ENCODE measurements at regions not wholly inside any gene's neighbourhood (a gene's known extent, or its start where the extent isn't known, plus 50 kb on each side); places are given as distances from the start of the nearest gene placed in this dataset.

DNA sequence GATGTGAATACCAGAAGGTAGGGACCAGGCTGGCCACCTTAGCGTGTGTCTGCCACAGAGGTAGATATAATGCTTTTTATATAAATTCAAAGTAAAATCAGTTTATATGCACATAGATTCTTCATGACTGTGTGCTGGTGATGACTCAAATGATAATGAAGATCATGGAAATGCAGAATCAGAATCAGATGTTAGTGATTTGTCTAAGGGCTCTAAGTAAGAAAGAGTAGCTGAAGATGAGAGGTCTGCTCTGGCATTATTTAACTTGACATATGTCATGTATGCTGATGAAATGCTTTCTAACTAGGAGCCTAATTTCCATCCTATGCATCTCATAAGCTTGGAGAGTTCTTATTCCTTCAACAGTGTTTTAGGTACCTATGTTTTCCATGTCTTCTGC, 50.3 kb upstream of the DPH6 start:
- DNase-seq = no peak

DNA sequence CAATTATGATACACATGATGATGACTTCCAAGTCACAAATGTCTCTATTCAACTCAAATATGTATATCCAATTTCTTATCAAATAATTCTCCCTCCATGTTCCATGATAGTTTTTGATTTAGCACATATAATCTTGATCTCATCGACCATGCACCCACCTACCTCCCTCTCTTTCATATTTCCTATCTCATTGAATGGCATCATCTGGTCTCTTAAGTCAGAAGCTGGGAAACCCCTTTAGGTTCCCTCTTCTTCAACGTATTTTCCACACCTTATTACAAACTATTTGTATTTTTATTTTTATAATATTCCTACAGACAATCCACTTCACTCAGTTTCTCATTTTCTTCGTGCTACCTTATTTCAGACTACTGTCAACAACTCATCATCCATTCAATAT, 56.9 kb upstream of the DPH6 start:
- no peak for DNase-seq

DNA sequence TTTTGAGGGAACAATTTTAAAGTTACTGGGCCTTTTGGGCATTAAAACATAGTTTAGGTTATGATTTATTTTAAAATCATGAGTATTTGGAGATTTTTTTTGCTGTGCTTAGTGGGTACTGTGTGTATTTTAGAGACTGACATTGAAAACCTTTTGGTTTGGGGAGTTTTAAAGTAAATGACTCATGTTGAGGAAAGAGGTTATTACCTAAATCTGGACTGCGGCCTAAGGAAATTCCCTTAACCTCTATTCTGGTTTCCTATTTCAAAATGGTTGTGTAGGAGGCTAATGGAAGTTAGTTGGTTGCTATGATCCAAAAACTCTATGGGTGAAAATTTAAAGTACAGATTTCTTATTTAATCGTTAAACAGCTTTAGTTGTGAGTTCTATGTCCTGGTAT, 57.3 kb upstream of the DPH6 start:
- DNase-seq = no peak

DNA sequence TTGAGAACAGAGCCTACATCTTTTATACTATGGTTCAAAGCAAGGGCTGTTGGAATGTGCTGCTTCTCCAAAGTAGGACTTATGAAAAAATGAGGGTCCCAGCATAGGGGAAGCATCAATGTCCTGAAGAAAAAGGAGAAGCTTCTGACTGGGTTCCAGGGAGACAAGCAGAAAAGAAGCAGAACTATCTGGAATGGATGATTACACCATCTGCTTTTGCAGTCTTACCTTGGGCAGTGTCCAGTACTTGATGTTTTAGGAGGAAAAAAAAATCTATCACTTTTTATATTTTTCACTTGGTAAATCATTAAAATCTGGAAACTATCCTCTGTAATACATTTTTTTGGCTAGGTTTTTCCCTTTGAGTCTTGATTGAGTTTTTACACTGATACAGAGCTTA, 57.9 kb upstream of the DPH6 start:
- no peak for DNase-seq

DNA sequence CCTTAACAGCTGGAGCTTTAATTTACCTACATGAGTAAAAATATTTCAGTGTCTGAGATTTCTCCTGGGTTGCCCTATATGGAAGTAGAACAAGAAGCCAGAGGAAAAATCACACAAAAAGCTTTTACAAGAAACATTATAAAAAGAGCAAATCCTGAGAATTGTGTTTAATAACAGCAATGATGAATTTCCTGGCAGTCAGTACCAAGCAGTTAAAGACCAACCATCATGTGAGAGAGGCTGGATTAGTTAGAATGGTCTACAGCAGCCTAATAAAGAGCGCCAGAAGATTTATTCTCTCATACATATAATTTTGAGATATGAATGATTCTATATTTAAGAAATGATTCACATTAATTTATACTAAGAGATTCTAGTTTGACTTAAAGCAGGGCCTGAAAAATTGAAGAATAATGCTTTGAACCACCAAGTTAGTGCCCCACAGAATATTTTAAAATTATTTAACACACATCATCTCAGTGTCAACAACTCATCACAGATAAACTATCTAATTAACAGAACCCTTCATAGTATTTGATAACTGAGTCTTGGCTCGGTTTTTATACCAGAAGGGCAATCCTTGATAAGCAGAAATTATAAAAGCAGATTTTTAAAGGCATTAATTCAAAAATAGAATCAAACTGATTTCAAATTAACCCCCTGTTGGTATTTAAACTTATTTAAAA, 59.9 kb upstream of the DPH6 start:
- no peak for DNase-seq

DNA sequence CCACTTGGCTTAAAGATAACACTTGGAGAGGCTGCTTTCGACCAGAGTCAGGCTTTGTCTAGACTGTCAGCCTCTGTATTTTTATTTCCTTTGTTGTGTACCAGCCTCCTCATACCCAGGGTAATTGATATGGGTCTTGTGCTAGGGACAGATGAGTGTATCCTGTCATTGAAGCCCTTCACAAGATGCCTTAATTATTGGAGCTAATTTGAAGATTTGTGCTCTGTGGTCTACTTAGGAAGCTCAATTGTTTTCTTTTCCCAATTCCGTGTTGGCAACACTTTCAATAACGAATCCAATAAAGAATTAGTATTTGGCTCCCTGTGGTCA, 60.5 kb upstream of the DPH6 start:
- DNase-seq = no peak

DNA sequence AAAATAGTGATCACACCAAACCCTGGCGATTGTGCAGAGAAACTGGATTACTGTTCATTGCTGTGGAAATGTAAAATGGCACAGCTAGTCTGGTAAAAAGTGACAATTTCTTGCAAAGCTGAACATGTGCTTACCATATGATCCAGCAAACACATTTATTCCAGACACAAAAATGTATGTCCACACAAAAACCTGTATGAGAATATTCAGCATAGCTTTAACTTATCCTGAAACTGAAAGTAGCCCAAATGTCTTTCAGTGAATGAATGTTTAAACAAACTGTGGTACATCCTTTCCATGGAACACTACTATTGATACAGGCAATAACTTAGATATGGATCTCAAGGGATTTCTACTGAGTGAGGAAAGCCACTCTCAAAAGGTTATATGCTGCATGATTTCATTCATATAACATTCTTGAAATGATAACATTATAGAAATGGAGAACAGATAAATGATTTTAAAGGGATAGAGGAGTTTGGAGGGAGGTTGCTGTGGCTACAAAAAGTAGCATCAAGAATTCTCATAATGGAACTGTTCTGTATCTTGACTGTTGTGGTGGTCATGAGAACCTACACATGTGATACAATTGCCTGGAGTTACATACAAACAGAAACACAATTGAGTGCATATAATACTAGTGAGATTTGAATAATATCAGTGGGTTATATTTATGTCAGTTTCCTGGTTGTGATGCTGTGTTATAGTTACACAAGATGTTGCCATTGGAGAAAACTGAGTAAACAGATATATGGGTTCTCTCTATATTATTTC, 70.7 kb upstream of the DPH6 start:
- no peak for DNase-seq

DNA sequence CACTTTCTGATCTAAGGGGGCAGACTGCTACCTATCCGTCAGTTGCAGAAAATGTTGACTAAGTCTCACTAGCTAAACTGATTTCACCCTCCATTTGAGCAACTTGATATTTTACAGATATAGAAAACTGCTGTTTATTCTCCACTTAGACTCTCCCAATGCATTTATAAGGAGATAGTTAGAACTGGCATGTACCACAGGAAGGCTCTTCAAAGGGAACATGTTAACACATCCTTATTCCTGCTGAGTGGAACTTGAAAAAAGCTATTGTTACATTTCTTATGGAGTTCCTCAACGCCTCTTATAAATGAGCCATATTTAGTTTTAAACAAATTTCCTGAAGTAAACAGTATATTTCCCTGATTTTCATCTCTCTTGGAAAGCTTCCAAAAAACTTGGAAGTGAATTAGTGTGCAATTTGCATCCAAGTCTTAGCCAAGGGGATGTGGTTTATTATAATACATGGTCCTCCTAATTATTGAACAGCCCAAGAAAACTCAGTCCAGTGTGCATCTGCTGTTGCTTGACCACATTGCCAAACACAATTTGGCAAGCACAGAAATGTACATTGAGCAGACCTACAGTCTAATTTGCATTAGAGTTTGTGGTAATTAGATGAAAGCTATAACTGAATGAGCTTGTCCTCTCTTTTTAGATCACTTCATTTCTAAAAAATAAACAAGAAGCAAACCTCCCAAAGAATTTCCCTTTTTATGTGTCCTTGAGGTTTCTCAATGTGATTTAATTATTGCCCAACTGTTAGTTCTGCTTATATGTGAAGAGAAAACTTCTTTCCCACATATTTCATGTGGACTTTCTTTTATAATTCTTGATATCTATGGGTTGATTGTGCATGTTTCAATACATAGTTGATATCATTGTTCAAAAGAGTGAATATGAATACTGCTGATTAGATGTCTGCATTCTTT, 72.6 kb upstream of the DPH6 start:
- no peak for DNase-seq

DNA sequence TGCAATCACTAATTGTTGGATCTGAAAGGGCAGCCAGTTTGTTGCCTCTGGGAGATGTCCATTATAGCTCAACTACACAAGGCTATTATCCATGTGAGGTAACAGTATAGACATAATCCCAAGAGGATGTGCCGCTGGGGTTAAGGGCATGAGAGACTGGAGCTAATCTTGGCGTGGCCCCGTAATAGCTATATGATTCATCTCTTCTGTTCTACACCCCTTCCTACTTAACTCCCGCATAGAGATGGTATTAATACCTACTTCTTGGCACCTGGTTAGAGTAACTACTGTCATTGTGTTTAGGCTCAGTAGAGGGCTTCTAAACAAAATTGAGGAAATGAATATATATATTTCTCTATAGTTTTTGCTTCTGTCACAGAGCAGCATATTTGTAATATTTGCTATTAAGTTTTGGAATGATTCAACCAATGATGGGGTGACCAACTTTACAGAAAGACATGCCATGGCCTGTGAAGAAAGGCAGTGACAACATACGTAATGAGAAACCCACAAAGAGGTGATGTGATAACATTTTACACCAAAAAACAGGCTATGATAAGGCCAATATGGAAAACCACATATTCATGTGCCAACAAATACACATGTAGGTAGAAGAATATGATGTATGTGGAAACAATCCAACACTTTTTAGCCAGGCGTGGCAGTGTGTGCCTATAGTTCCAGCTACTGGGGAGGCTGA, 76.8 kb upstream of the DPH6 start:
- DNase-seq = no peak

DNA sequence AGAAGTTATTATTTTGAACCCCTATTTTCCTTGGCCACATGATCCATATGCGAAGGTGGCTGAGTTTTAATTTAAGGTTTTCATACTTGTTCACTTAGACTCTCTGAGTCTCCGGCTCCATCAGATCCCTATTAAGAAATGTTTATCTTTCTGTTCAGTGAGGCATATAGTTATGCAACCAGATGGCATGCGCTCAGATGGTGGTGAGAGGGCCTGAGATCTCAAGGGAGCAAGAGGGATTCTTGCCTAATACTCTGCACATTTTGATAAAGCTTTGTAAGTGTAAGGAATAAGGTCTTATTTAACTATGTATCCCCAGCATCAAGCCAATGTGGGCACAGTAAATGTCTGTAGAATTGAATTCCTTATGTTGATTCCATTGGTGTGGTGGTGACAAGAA, 78.9 kb upstream of the DPH6 start:
- no peak for DNase-seq

DNA sequence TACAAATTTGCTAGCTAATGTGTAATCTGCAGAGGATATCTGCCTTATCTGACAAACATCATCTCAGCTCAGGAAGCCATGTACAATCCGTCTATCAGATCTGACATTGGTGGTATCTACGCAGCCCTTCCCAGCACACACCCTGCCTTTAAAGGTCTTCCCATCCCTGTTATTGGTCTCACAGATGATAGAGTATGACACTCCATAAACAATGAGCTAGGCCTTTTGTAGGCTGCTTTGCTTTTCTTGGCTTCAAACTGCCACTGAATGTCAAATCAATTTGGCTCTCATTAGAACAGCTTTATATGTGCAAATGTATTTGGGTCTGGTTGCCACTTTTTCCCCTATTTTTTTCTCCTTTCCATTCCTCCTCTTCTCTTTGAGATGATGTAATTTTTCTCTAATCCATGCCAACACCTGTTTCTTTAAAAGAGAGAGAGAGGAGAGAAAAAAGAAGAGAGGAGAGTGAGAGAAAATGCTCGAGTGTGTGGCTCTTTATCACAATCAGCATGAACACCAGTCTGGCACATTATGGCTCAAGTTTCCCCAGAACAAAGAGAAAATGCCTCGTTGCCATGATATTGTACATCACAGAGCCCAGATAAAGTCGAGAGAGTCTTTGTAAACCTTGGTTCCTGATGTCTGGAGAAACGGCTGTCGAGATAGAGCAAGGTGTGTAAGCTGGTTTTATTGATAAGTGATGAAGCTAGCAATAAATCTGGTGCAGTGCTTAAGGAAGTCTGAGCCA, 80.8 kb upstream of the DPH6 start:
- DNase-seq = no peak

DNA sequence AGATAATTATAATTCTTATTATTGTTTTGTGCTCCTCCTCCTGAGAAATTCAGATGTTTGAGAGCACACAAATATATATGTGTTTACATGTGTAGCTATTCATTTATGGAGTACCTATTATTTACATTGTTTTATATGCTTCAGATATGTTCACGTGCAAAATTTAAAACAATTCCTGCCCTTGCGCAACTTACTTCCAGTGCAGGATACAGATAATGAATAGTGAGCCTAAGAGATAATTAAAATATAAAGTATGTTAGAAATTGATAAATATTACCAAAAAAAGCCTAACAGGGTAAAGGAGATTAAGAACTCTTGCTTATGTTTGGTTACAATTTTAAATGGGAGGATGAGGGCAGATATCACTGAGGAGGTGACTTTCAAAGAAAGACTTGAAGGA, 81.7 kb upstream of the DPH6 start:
- no peak for DNase-seq

DNA sequence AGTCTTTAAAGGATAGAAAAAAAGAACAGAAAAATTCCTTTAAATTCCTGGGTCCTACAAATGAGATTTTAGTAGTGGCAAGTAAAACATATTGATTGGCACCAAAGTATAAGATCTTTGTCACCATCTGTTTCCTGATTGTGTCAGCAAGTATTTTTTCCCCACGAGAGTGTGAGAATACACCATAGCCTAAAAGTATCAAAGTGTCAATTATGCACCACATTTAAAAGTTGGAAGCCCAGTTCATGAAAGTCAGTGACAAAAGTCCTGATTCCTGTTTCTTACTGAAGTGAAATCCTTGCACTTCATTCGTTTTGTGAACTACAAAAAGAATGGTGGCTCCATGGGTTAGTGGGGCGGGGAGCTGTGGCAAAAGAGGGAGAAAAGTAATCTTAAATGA, 83.8 kb upstream of the DPH6 start:
- DNase-seq = no peak

DNA sequence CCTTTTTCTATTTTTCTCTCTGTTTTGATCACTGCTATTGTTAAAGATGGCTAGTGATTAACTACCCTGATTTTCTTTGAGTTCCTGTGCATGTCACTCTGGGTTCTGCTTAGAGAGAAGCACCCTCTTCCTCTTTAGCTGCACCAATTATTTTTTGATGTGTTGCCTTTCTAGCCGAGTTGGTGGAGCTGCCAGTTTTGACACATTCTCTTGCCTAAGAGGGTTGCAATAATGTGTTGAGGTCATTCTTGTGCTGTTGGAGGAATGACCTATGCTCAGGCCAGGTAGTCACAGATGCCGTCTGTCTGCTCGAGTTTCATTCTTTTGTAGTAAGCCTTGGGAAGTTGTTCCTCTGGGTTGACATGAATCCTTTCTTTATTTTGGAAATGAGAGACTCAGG, 84.6 kb upstream of the DPH6 start:
- no peak for DNase-seq

DNA sequence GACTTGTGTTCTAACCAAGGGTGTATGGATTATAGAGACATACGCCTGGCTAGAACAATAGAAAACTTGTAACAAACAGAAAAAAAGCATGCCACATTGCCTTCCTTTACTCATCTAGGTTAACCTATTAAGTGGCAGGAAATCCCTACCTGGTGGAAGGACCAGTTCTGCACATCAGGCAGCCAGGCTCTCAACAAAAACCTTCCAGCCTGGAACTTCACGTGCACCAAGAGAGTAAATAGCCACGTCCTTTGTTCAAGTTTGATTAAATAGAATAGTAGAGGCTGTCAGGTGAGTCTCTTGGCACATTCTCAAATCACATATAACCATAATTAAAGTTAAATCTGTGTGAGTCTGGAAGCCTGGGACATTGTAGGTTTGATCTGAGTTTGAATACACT, 85.0 kb upstream of the DPH6 start:
- DNase-seq = no peak

DNA sequence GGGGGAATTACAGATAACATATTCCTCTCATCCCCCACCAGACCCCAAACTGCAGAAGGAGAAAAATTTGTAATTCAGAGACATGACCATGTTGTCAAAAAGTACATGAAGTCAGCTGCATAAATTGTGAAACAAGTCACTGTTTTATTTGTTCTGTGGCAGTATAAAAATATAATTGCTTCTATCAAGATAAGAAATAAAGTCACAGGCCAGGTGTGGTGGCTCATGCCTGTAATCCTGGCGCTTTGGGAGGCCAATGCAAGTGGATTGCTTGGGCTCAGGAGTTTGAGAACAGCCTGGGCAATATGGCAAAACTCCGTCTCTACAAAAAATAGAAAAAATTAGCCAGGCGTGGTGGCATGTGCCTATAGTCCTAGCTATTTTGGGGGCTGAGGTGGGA, 87.7 kb upstream of the DPH6 start:
- DNase-seq = no peak

DNA sequence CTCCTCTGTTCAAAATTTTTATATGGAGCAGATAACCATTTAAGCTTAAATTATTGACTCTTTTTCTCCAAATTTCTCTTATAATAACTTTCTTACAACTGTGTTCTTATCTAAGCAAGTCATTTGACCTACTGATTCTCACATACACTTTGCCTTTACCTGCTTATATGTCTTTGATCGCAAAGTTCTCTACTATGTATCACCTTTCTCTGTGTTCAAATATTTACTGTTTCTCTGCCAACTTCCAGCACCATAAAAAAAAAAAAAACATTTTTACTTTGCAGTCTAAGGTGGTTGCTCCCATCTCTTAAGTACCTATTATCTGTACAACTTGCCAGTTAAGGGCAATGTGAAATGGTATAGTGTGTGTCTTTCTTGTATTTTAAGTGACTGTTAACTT, 100.8 kb upstream of the DPH6 start:
- no peak for DNase-seq

DNA sequence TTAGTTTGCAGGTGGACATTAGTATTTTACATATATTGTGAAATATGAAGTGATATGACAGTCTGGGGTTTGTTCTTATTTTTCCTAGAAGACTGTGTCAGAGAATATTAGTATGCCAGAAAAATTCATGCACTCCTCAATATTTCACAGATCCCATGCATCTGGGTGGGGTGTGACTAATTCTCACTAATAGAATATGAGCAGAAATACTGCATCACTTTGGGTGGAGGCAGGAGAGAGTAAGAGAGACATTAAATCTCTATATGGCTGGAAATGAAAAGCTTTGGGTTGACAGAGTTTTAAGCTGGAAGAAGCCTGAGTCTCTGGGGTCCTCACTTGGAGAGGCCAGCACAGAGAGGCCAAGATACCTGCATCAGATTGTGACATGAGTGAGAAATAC, 101.3 kb upstream of the DPH6 start:
- DNase-seq = no peak

DNA sequence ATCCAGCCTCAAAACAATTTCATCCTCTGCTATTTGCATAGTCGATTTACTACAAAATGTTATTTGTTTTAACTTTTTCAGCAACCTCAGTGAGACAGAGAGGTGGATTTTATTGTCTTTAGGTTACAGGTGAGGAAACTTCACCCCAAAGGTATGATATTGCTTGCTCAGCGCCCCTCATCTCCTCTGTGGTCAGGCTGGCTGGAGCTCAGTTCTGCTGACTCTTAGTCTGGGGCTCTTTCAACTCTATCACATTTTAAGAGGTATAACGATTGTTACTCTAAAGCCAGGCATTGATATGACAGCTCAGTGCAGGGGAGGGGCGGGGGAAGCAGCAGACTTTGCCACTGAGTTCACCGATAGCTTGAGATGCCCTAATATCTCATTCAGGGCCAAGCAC, 103.0 kb upstream of the DPH6 start:
- no peak for DNase-seq

DNA sequence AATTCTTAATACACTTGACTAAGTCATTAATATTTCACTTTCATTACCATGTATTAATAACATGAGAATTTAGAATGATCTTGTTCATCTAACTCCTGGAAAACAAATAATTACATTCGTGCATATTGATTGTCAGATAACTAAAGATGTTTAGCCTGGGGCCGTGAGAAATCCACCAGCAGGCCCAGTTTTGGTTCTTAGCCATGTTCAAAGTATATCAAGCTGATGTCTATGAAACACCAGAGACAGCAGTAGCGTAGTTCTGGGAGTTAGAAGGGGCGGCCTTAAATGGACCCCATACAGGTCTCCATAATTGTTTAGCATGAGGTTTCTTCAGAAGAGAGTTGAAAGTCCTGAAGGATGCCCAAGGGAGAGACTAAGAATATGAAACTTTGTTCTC, 103.6 kb upstream of the DPH6 start:
- DNase-seq = no peak

DNA sequence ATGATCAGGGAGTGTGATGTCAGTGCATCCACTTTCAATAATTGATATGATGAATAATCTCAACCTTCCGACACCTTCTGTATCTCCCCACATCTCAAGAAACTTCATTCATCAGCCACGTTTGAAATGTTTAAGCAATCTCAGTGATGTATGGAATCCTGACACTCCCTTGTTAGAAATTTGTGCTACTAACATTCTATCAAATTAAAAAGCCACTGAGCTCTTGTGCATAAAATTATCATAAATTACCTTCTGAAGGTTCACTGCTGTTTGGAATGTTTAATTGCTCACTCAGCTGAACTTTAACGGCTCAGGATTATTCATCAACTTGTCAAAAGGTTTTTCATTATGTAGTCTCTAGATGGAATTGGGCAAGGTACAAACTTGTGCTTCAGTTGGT, 108.4 kb upstream of the DPH6 start:
- no peak for DNase-seq

DNA sequence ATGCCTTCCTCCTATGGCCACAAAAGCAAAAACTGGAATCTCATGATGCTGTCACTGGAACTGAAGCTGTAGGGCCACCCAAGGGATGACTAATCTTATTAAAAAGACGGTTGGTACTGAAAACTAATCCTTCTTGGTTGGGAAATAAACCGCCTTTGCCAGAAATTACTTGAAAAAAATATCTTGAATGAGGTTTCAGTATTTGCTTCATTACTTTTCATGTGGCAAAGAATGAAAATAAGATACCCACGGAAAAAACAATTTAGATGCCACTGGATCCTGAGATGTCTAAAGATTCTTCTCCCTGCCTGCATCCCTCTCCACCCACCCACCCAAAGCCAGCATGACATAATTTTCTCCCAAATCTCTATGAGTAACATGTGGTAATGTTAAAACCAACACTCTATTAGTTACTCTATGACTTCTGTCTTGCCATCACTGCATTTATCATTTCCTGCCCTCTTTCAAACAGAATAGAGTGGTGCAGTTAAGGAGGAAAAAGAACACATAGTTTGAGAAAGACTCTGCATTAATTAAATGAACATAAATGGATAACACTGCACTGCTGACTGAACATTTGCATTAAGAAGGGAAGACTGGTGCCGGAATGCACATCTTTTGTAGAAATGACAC, 111.8 kb upstream of the DPH6 start:
- no peak for DNase-seq
